ENCODE measurements at regions not wholly inside any gene's neighbourhood (a gene's known extent, or its start where the extent isn't known, plus 50 kb on each side); places are given as distances from the start of the nearest gene placed in this dataset.

GRCh38 chr1:199799116-199799515 is 228.4 kb upstream of the NR5A2 start:
- no peak overlapping the region for H3K27ac Mint-ChIP-seq
- no peak overlapping the region for H3K4me3 ChIP-seq (ENCODE audit: low read length)
- peaks cover 0 to 4% (median 3%) of the 10 kb centered on the region in 5 donors for H3K9me3 Mint-ChIP-seq
- H3K27me3 Mint-ChIP-seq: peaks cover 3 to 24% of the 10 kb centered on the region in 2 donors
- no peaks in the 10 kb centered on the region for H3K27me3 ChIP-seq (ENCODE audit: insufficient read depth, low read length, poor library complexity, severe bottlenecking)
- H3K36me3 Mint-ChIP-seq: no peaks in the 10 kb centered on the region
- DNase-seq: no peak
- POLR2A ChIA-PET: no interaction called here
- H3K4me1 Mint-ChIP-seq: no peaks in the 10 kb centered on the region
- H3K4me3 Mint-ChIP-seq: no peak overlapping the region
- no peak overlapping the region for H3K27ac ChIP-seq (ENCODE audit: low read depth, low read length)
- no peaks in the 10 kb centered on the region for H3K9me3 ChIP-seq (ENCODE audit: low read length)
- H3K36me3 ChIP-seq (ENCODE audit: insufficient read depth, low read length): no peaks in the 10 kb centered on the region
- no peaks in the 10 kb centered on the region for H3K4me1 ChIP-seq (ENCODE audit: insufficient read depth, low read length)
- CTCF ChIA-PET: no interaction called here

- Mint-ChIP-seq H3K27me3 (peaks cover 1 to 20% of the 10 kb centered on the region in 2 donors), H3K36me3 (no peaks in the 10 kb centered on the region), H3K9me3 (no peaks in the 10 kb centered on the region), H3K27ac (no peak overlapping the region), H3K4me1 (no peaks in the 10 kb centered on the region), H3K4me3 (no peak overlapping the region)
- Histone ChIP-seq H3K9me3 (ENCODE audit: low read length) (no peaks in the 10 kb centered on the region), H3K27ac (ENCODE audit: low read depth, low read length) (no peak overlapping the region), H3K4me1 (ENCODE audit: insufficient read depth, low read length) (no peaks in the 10 kb centered on the region), H3K4me3 (ENCODE audit: low read length) (no peak overlapping the region), H3K36me3 (ENCODE audit: insufficient read depth, low read length) (no peaks in the 10 kb centered on the region), H3K27me3 (ENCODE audit: insufficient read depth, low read length, poor library complexity, severe bottlenecking) (no peaks in the 10 kb centered on the region)
- CTCF ChIA-PET: no interaction called here
- no peak for DNase-seq
- POLR2A ChIA-PET: no interaction called here
Observed at GRCh38 chr1:199804526-199804925, 223.0 kb upstream of the NR5A2 start.

GRCh38 chr1:199808110-199808870 is 219.2 kb upstream of the NR5A2 start:
- no peaks in the 10 kb centered on the region for H3K9me3 Mint-ChIP-seq
- ChIA-PET CTCF (no interaction called here), POLR2A (no interaction called here)
- Histone ChIP-seq H3K27ac (ENCODE audit: low read depth, low read length) (no peak overlapping the region), H3K36me3 (ENCODE audit: insufficient read depth, low read length) (no peaks in the 10 kb centered on the region), H3K9me3 (ENCODE audit: low read length) (no peaks in the 10 kb centered on the region), H3K4me1 (ENCODE audit: insufficient read depth, low read length) (no peaks in the 10 kb centered on the region), H3K27me3 (ENCODE audit: insufficient read depth, low read length, poor library complexity, severe bottlenecking) (no peaks in the 10 kb centered on the region), H3K4me3 (ENCODE audit: low read length) (no peak overlapping the region)
- no peaks in the 10 kb centered on the region for H3K36me3 Mint-ChIP-seq
- no peak for DNase-seq
- H3K4me3 Mint-ChIP-seq: no peak overlapping the region
- no peaks in the 10 kb centered on the region for H3K4me1 Mint-ChIP-seq
- peaks cover 1 to 19% of the 10 kb centered on the region in 2 donors for H3K27me3 Mint-ChIP-seq
- no peak overlapping the region for H3K27ac Mint-ChIP-seq

- Histone ChIP-seq H3K4me1 (ENCODE audit: insufficient read depth, low read length) (no peaks in the 10 kb centered on the region), H3K4me3 (ENCODE audit: low read length) (no peak overlapping the region), H3K9me3 (ENCODE audit: low read length) (no peaks in the 10 kb centered on the region), H3K27me3 (ENCODE audit: insufficient read depth, low read length, poor library complexity, severe bottlenecking) (no peaks in the 10 kb centered on the region), H3K36me3 (ENCODE audit: insufficient read depth, low read length) (no peaks in the 10 kb centered on the region), H3K27ac (ENCODE audit: low read depth, low read length) (no peak overlapping the region)
- Mint-ChIP-seq H3K4me3 (no peak overlapping the region), H3K36me3 (no peaks in the 10 kb centered on the region), H3K4me1 (no peaks in the 10 kb centered on the region), H3K27me3 (peaks cover 1 to 14% of the 10 kb centered on the region in 2 donors), H3K9me3 (peaks cover 0 to 4% (median 0%) of the 10 kb centered on the region in 5 donors), H3K27ac (no peak overlapping the region)
- POLR2A ChIA-PET: no interaction called here
- no peak for DNase-seq
- CTCF ChIA-PET: no interaction called here
Observed at GRCh38 chr1:199809311-199809710, 218.2 kb upstream of the NR5A2 start.

GRCh38 chr1:199811163-199811562 is 216.3 kb upstream of the NR5A2 start:
- Mint-ChIP-seq H3K9me3 (peaks cover 0 to 6% (median 0%) of the 10 kb centered on the region in 5 donors), H3K27me3 (peaks cover 2 to 9% of the 10 kb centered on the region in 2 donors), H3K27ac (no peak overlapping the region), H3K36me3 (no peaks in the 10 kb centered on the region), H3K4me1 (no peaks in the 10 kb centered on the region), H3K4me3 (no peak overlapping the region)
- H3K36me3 ChIP-seq (ENCODE audit: insufficient read depth, low read length): no peaks in the 10 kb centered on the region
- ChIA-PET CTCF (no interaction called here), POLR2A (no interaction called here)
- no peak overlapping the region for H3K4me3 ChIP-seq (ENCODE audit: low read length)
- H3K9me3 ChIP-seq (ENCODE audit: low read length): no peaks in the 10 kb centered on the region
- no peaks in the 10 kb centered on the region for H3K27me3 ChIP-seq (ENCODE audit: insufficient read depth, low read length, poor library complexity, severe bottlenecking)
- no peaks in the 10 kb centered on the region for H3K4me1 ChIP-seq (ENCODE audit: insufficient read depth, low read length)
- no peak overlapping the region for H3K27ac ChIP-seq (ENCODE audit: low read depth, low read length)
- DNase-seq: no peak

- Histone ChIP-seq H3K27me3 (ENCODE audit: insufficient read depth, low read length, poor library complexity, severe bottlenecking) (no peaks in the 10 kb centered on the region), H3K4me3 (ENCODE audit: low read length) (no peak overlapping the region), H3K27ac (ENCODE audit: low read depth, low read length) (no peak overlapping the region), H3K9me3 (ENCODE audit: low read length) (no peaks in the 10 kb centered on the region), H3K4me1 (ENCODE audit: insufficient read depth, low read length) (no peaks in the 10 kb centered on the region), H3K36me3 (ENCODE audit: insufficient read depth, low read length) (no peaks in the 10 kb centered on the region)
- ChIA-PET CTCF (no interaction called here), POLR2A (no interaction called here)
- Mint-ChIP-seq H3K36me3 (no peaks in the 10 kb centered on the region), H3K9me3 (peaks cover 0 to 6% (median 0%) of the 10 kb centered on the region in 5 donors), H3K27me3 (peaks cover 2 to 10% of the 10 kb centered on the region in 2 donors), H3K4me3 (no peak overlapping the region), H3K27ac (no peak overlapping the region), H3K4me1 (no peaks in the 10 kb centered on the region)
- DNase-seq: no peak
Observed at GRCh38 chr1:199813198-199813597, 214.3 kb upstream of the NR5A2 start.

GRCh38 chr1:199815947-199816346 is 211.6 kb upstream of the NR5A2 start:
- Histone ChIP-seq H3K9me3 (ENCODE audit: low read length) (no peaks in the 10 kb centered on the region), H3K4me3 (ENCODE audit: low read length) (no peak overlapping the region), H3K27me3 (ENCODE audit: insufficient read depth, low read length, poor library complexity, severe bottlenecking) (no peaks in the 10 kb centered on the region), H3K27ac (ENCODE audit: low read depth, low read length) (no peak overlapping the region), H3K36me3 (ENCODE audit: insufficient read depth, low read length) (no peaks in the 10 kb centered on the region), H3K4me1 (ENCODE audit: insufficient read depth, low read length) (no peaks in the 10 kb centered on the region)
- Mint-ChIP-seq H3K27me3 (peaks cover 4 to 15% of the 10 kb centered on the region in 2 donors), H3K4me1 (no peaks in the 10 kb centered on the region), H3K27ac (no peak overlapping the region), H3K36me3 (no peaks in the 10 kb centered on the region), H3K9me3 (peaks cover 0 to 6% (median 0%) of the 10 kb centered on the region in 5 donors), H3K4me3 (no peak overlapping the region)
- ChIA-PET CTCF (no interaction called here), POLR2A (no interaction called here)
- no peak for DNase-seq

- no peak overlapping the region for H3K27ac ChIP-seq (ENCODE audit: low read depth, low read length)
- CTCF ChIA-PET: no interaction called here
Observed at GRCh38 chr1:199817266-199817665, 210.2 kb upstream of the NR5A2 start.

More at GRCh38 chr1:199817266-199817665, 210.2 kb upstream of the NR5A2 start:
- Mint-ChIP-seq H3K27me3 (peaks cover 4 to 20% of the 10 kb centered on the region in 2 donors), H3K4me3 (no peak overlapping the region), H3K9me3 (peaks cover 0 to 6% (median 0%) of the 10 kb centered on the region in 5 donors), H3K36me3 (no peaks in the 10 kb centered on the region), H3K27ac (no peak overlapping the region), H3K4me1 (no peaks in the 10 kb centered on the region)
- H3K36me3 ChIP-seq (ENCODE audit: insufficient read depth, low read length): no peaks in the 10 kb centered on the region
- POLR2A ChIA-PET: no interaction called here
- H3K27me3 ChIP-seq (ENCODE audit: insufficient read depth, low read length, poor library complexity, severe bottlenecking): no peaks in the 10 kb centered on the region
- no peak for DNase-seq
- H3K4me3 ChIP-seq (ENCODE audit: low read length): no peak overlapping the region
- H3K9me3 ChIP-seq (ENCODE audit: low read length): no peaks in the 10 kb centered on the region
- no peaks in the 10 kb centered on the region for H3K4me1 ChIP-seq (ENCODE audit: insufficient read depth, low read length)

Measured in CD8-positive, alpha-beta memory T cell (primary cell).